ENCODE measurements at regions not wholly inside any gene's neighbourhood (a gene's known extent, or its start where the extent isn't known, plus 50 kb on each side); places are given as distances from the start of the nearest gene placed in this dataset.
A peak's percentile ranks its signal among the peaks of the same experiment; 100 is the strongest.
"Not testable (repeated sequence)": the region's sequence is repeated elsewhere in the genome, so short reads cannot be mapped to it uniquely, and the experiment has no call there.

- DNase-seq (ENCODE audit: low read depth), result not testable (repeated sequence)
Measured at GRCh38 chr10:35263827-35264226, 72.5 kb upstream of the CCNY start.

GRCh38 chr10:35264636-35265035, 71.7 kb upstream of the CCNY start:
- DNase-seq (ENCODE audit: low read depth), result not testable (repeated sequence)

DNA sequence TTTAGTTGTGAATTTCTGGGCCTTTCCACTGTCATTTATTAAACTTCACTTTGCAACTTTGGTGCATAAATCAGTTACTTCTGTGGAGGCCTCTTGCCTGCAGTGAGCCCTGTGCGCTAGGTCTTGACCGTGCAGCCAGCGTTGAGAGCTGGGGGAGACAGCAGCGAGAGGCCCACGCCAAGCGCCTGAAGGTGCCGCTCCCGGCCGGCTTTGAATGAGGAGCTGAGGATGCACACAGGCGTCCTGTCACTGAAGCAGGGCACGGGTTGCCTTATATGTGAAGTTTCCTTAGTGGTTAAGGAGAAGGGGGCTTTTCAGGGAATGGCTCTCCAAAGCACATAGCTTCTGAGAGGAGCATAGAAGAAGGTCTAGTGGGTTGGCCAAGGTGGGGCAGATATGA, 70.9 kb upstream of the CCNY start:
- no peak for DNase-seq (ENCODE audit: low read depth)

- DNase-seq (ENCODE audit: low read depth), result no peak
Measured at GRCh38 chr10:35268323-35268722, 68.0 kb upstream of the CCNY start.

DNA sequence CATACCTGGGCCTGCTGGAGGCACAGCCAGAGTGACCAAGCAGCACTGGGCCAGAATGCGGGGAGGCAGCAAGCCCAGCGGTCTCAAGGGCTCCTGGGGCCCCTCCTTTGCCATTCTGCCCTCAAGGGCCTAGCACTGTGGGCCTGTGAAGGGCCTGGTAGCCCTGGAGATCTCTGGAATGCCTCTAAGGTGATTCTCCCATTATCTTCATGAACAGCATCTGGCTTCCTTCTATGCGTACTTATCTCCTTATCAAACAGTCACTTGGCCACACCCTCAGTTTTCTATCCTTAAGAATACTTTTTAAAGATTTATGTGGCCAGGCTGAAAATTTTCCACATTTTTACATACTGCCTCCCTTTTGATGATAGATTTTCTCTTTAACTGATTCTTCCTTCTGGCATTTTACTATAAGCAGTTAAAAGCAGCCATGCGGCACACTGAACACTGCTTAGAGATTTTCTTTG, 67.5 kb upstream of the CCNY start:
- DNase-seq (ENCODE audit: low read depth), result no peak

GRCh38 chr10:35270100-35270499, 66.2 kb upstream of the CCNY start:
- no peak for DNase-seq (ENCODE audit: low read depth)

DNA sequence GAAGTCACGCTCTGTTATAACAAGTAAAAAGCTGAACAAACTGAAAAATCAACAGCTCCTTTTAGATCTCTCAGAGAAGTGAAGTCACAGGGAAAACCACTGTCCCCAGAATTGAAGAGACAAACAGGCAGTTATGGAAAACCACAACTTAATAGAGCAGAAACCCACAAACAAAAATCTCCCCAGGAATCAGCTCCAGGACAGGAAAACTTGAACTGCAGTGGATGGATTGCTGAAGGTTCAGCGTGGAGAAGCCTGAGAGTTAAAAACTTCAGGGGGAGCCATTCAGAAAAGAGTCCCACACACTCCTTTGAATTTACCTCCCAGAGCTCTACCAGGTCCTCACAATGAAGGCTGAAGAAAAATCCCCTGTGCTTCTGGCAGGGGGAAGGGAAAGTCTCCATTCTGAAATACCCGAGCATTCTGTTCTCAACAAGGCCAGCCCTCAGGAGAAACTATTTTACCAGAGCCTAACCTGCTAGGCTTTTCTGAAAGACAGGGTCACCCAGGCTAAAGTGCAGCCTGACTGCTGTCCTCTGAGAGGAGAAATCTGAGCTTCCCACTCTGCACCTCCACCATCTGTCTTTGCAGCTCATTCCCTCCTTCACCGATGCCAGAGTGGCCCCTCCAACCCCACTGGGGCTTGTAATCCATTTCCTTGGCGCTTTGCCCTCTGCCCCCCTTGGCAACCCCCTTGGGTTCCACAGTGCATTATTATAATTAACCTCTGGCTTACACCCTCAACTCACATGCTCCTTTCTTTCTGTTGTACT, 65.0 kb upstream of the CCNY start:
- peak; percentile 58 for DNase-seq (ENCODE audit: low read depth)

- DNase-seq (ENCODE audit: low read depth), result not testable (repeated sequence)
Measured at GRCh38 chr10:35271859-35272165, 64.5 kb upstream of the CCNY start.

- DNase-seq (ENCODE audit: low read depth), result not testable (repeated sequence)
Measured at GRCh38 chr10:35272401-35272800, 63.9 kb upstream of the CCNY start.

DNA sequence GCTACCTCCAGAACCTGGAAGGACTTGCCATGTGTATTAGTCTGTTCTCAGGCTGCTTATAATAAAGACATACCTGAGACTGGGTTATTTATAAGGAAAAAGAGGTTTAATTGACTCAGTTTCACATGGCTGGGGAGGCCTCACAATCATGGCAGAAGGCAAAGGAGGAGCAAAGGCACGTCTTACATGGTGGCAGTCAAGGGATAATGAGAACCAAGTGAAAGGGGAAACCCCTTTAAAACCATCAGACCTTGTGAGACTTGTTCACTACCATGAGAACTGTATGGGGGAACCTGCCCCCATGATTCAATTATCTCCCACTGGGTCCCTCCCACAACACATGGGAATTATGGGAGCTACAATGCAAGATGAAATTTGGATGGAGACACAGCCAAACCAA, 62.3 kb upstream of the CCNY start:
- not testable (repeated sequence) for DNase-seq (ENCODE audit: low read depth)

- DNase-seq (ENCODE audit: low read depth), result no peak
Measured at GRCh38 chr10:35274498-35275060, 61.7 kb upstream of the CCNY start.

DNA sequence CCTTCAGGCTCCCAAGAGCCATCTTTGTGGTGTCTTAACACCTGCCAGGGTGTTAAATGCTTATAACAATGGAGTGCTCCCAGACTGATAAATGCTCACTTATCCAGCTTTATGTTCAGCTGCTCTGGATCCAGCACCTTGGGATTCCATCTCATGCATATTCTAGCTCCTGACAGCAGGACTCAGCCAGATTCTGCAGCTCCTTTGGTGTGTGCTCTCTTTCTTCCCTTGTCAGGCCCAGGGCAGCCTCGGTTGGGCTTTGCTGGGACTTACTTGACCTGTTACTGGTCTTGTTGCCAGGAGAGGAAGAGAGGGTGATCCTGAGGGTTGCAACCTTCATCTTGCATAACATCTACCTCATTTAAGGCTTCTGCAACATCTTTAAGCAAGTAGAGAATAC, 59.4 kb upstream of the CCNY start:
- no peak for DNase-seq (ENCODE audit: low read depth)

DNA sequence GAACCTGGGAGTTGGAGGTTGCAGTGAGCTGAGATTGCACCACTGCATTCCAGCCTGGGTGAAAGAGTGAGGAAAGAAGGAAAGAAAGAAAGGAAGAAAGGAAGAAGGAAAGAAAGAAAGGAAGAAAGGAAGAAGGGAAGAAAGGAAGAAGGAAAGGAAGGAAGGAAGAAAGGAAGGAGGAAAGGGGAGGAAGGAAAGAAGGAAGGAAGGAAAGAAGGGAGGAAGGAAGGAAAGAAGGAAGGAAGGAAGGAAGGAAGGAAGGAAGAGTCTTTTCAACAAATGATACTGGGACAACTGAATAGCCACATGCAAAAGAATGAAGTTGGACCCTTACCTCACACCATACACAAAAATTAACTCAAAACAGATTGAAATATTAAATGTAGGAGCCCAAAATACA, 56.1 kb upstream of the CCNY start:
- DNase-seq (ENCODE audit: low read depth), result not testable (repeated sequence)
